HCT116 (cell line): ENCODE measurements at regions not wholly inside any gene's neighbourhood (a gene's known extent, or its start where the extent isn't known, plus 50 kb on each side); places are given as distances from the start of the nearest gene placed in this dataset.

Experiments
- ELF1 ChIP-seq: IDR thresholded peaks from 2 replicates; pipeline ENCODE4 v1.6.1; 2012; ENCODE audit warnings: low read depth, borderline replicate concordance
- FOSL1 ChIP-seq: IDR thresholded peaks from 2 replicates; pipeline ENCODE4 v1.6.1; 2012; ENCODE audit warnings: low read depth
- POLR2A ChIP-seq: IDR thresholded peaks from 2 replicates; pipeline ENCODE4 v1.7.0; 2011; ENCODE audit warnings: borderline replicate concordance; ENCODE audit not compliant: insufficient read depth, insufficient read length; ENCODE audit errors: extremely low read depth
- POLR2AphosphoS5 ChIP-seq: IDR thresholded peaks from 2 replicates; pipeline ENCODE4 v1.6.1; 2011; ENCODE audit warnings: mild to moderate bottlenecking, low read depth, low read length, moderate library complexity
- YY1 ChIP-seq: IDR thresholded peaks from 2 replicates; pipeline ENCODE4 v1.6.1; 2011; ENCODE audit warnings: low read length, low read depth, moderate library complexity, mild to moderate bottlenecking; ENCODE audit not compliant: insufficient replicate concordance; ENCODE audit errors: extremely low read depth
- TF ChIP-seq, protein P1 (sequence below), 3 experiments: fragments of 200-600 bp in 1 of 3; sonication (generic) in 1 of 3; IDR thresholded peaks in 2 of 3; conservative IDR thresholded peaks in 1 of 3; 2 replicates each; pipeline ENCODE4 v1.5.1; 2012 to 2017; ENCODE audit warnings: low read depth in 2 of 3, low read length in 2 of 3, antibody characterized with exemption in 1 of 3, borderline replicate concordance in 1 of 3, control low read depth in 1 of 3, mild to moderate bottlenecking in 1 of 3, mixed read lengths in 1 of 3, mixed run types in 1 of 3, moderate library complexity in 1 of 3; ENCODE audit not compliant: insufficient read depth in 1 of 3

DNA sequence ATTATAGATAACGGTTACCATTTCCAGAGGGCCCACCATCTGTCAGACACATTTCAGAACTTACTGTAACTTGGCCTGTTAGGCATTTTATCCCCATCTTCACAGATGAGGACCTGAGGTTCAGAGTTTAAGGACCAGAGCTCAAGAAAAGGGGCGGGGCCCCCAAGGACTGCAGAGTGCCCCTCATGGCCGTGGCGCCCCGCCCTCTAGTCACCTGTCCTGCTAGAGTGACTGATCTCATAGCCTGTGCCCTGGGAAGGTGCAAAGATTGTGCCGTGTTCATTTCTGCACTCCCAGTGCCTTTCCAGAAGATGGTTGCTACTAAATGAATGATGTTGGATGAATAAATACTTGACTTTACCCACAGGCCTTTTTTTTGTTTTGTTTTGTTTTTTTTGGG lies 107.0 kb downstream of the XRCC2 start:
- TF ChIP-seq, protein P1, sequence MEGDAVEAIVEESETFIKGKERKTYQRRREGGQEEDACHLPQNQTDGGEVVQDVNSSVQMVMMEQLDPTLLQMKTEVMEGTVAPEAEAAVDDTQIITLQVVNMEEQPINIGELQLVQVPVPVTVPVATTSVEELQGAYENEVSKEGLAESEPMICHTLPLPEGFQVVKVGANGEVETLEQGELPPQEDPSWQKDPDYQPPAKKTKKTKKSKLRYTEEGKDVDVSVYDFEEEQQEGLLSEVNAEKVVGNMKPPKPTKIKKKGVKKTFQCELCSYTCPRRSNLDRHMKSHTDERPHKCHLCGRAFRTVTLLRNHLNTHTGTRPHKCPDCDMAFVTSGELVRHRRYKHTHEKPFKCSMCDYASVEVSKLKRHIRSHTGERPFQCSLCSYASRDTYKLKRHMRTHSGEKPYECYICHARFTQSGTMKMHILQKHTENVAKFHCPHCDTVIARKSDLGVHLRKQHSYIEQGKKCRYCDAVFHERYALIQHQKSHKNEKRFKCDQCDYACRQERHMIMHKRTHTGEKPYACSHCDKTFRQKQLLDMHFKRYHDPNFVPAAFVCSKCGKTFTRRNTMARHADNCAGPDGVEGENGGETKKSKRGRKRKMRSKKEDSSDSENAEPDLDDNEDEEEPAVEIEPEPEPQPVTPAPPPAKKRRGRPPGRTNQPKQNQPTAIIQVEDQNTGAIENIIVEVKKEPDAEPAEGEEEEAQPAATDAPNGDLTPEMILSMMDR (IDR thresholded peaks at IDR 0.05 in 2 of 3, conservative IDR thresholded peaks at IDR 0.05 in 1 of 3; ENCODE audit: borderline replicate concordance in 1 of 3, insufficient read depth in 1 of 3, low read depth in 2 of 3, low read length in 2 of 3), result no peak
- TF ChIP-seq FOSL1, result no peak
- TF ChIP-seq POLR2A, result no peak
- TF ChIP-seq ELF1, result no peak
- no peak for TF ChIP-seq POLR2AphosphoS5
- TF ChIP-seq YY1, result no peak
